GM19463 (cell line): ENCODE measurements at regions not wholly inside any gene's neighbourhood (a gene's known extent, or its start where the extent isn't known, plus 50 kb on each side); places are given as distances from the start of the nearest gene placed in this dataset.

Experiments used
- ATAC-seq: cut with Tn5 transposase; IDR thresholded peaks from one replicate; pipeline ENCODE4 v1.9.1; 2021; ENCODE audit warnings: mild to moderate bottlenecking, moderate library complexity; ENCODE audit not compliant: unreplicated experiment

- no peak for ATAC-seq
These were observed 355.6 kb downstream of the LRIG3 start for GRCh38 chr12:58564721-58565120.

DNA sequence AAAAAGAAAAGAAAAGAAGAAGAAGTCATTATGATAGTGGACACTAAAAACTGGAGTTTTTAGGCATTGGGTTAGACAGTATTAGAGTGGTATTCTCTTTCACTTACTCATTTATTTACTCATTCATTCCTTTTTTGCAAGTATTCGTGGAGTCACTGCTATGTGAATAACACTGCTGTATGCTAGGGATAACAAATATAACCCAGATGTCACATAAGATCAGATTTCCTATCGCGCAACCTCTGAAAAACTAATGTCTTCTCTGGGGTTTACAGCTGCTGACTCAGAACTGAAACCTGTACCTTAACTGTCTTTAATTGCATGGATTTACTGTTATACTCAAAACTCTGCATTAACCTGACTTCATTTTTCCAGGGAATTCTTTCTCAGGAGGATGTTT lies 353.7 kb downstream of the LRIG3 start:
- no peak for ATAC-seq

DNA sequence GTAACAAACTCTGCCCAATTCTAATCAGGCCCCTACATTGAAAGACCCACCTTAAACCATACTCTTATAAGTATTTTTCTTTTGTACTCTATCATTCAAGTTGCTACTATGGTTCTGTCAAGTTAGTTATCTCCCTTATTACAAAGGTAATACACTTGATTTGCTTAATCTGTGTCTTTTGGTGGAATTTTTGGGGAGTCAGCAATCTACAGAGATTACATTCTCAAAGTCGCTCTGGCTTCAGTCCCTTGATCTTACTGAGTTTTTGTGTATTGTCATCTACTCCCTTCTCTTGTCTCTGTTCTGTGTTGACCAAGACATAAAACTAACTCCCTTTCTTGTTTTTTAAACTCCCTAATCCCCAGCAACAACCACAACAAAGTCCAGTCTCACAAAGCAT lies 353.1 kb downstream of the LRIG3 start:
- ATAC-seq, result no peak

- no peak for ATAC-seq
These were observed 349.9 kb downstream of the LRIG3 start for GRCh38 chr12:58570411-58570810.

DNA sequence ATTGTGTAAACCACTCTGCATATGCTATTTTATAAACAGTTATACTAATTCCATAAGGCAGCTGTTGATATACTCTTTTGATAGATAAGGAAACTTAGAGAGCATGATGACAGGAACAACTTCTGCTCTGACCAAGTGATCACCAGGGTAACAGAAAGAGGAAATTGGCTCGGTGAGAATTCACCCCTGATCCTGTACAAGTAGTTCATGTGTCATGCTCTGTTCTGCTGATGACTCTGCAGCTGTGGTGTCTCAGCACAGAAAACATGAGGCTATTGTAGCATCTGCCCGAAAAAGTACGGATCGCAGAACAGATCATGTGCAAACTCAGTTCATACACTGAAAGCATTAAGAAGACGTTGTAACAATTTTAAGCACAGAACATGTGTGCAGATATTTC lies 345.0 kb downstream of the LRIG3 start:
- no peak for ATAC-seq

- ATAC-seq, result no peak
These were observed 344.2 kb downstream of the LRIG3 start for GRCh38 chr12:58576081-58576480.

- no peak for ATAC-seq
These were observed 343.4 kb downstream of the LRIG3 start for GRCh38 chr12:58576916-58577315.

GRCh38 chr12:58580095-58580494 lies 340.2 kb downstream of the LRIG3 start:
- ATAC-seq, result no peak

- ATAC-seq, result no peak
These were observed 336.8 kb downstream of the LRIG3 start for GRCh38 chr12:58583529-58583928.

DNA sequence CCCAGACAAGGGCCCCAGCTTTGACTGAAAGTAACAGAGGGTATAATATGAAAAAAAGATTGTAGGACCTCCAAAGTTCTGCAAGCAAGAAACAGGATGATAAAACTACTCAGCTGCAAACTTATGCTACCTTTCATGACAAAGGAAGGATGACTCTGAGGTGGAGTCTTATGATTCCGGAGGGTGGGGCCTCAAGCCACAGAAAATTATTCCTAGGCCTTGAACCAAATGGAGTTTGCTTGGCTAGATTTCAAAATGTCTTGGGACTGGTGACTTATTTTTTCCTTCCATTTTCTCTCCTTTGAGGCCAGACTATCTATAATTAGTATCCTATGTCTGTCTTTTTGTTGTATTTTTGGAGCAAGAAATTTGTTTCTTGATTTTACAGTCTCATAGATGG lies 336.4 kb downstream of the LRIG3 start:
- no peak for ATAC-seq

DNA sequence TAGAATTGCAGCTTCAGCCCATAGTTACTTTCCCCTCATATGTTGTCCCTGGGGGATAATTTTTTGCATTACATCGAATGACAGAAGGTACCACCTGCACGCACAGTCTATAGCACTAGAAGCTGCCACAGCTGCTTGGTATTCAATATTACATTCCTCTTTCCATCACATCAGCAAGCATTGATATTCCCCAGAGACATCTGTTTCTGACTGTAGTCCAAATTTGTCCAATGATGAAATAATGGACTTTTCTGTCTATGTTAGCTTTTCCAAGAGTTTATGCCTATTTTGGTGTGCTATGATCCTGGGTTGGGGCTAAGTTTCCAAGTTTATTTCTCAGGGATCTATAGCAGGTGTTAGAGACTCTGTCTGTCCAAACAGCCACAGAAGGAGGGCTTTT lies 335.4 kb downstream of the LRIG3 start:
- ATAC-seq, result no peak

DNA sequence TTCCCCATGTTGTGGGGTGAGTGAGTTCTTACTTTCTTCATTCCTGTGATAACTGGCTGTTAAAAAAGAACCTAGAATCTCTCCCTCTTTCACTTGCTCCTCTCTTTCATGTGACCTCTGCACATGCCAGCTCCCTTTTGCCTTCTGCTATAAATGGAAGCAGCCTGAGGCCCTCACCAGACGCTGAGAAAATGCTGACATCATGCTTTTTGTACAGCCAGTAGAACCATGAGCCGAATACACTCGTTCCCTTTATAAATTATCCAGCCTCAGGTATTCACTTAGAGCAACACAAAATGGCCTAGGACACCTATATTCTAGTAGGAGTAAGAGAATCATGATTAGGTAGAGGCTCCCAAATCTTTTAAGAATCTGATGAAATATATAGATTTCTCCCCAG lies 333.5 kb downstream of the LRIG3 start:
- no peak for ATAC-seq

- no peak for ATAC-seq
These were observed 331.5 kb downstream of the LRIG3 start for GRCh38 chr12:58588770-58589169.

DNA sequence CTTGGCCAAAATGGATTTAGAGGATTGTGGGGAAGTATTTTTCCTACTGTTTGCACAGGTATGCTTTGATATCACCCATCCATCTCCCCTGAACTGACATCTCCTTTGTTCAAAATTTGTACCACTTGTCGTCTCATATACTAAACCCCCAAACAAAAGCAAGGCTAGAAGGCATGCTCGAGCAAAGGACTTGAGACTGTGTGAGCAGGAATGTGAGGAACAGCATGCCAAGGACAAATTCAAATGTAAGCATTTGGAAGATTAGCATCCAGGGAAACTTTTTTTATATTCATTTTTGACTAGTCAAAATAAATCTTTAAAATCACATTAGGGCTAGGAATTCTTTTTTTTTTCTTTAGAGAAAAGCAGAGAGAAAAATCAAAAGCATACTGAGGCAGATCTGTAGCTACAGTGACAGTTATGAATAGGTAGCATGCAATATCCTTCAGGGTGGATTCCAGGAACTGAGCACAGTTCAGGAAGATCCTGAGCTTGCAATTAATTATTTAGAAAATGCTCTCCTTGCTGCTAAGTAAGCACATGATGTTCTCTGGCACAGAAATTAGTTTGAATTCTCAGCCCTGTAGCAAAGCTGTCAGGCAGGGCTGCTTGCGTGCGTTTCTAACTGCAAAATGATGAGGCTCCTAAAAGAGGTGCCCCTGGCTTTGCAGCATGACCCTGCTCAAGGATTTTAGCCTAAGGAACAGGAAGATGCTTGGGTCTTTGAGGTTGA lies 327.7 kb downstream of the LRIG3 start:
- ATAC-seq, result no peak

- no peak for ATAC-seq
These were observed 326.6 kb downstream of the LRIG3 start for GRCh38 chr12:58593557-58594304.

DNA sequence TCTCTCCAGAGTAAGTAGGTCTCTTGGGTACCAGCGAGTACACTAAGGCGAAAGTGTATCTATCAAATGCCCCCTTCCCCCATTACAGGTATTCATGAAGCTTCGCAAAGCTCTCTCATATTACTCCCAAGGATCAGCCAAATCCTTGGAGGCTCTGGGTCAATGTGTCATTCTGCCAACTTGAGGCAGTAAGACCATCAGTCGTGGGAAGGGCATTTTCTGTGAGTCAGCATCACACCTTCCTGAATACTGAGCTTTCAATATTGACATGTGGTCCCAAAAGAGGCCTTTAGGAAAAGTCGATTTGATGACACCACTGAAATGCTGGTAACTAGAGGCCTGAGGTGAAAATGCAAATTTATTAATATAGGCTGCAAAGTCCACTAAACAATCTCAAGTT lies 323.9 kb downstream of the LRIG3 start:
- ATAC-seq, result no peak

GRCh38 chr12:58601529-58601928 lies 318.8 kb downstream of the LRIG3 start:
- no peak for ATAC-seq

DNA sequence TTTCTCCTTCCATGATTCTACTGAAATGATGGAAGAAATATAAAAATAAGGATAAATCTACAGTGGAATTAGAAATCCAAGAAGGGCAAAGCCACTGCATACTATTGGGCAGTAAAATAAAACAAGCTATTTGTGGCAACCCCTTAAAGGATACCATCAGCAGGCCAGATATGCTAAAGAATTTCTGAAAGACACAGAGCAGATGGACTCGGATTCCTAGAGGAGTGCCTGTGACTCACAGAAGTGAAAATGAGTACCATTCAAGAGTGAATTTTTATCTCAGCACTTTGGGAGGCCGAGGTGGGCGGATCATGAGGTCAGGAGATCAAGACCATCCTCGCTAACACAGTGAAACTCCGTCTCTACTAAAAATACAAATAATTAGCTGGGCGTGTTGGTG lies 318.1 kb downstream of the LRIG3 start:
- ATAC-seq, result no peak

- no peak for ATAC-seq
These were observed 317.6 kb downstream of the LRIG3 start for GRCh38 chr12:58602736-58603135.

DNA sequence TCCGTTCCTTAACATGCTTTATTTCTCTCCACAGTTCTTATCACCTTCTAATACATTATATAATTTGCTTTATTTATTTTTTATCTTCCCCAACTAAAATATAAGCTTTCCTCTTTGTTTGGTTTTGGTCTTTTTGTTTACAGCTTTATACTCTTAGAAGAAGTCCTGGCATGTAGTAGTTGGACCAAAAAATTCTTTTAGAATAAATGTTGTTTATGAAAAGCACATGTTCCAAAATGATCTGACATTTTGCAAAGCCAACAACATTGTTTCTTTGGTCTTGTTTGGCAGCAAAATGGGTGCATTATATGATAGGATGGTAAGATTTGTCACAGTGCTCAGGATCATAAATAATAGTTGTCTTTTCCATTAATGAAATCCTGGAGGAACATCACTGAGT lies 312.5 kb downstream of the LRIG3 start:
- no peak for ATAC-seq

- ATAC-seq, result no peak
These were observed 311.6 kb downstream of the LRIG3 start for GRCh38 chr12:58608711-58609110.

DNA sequence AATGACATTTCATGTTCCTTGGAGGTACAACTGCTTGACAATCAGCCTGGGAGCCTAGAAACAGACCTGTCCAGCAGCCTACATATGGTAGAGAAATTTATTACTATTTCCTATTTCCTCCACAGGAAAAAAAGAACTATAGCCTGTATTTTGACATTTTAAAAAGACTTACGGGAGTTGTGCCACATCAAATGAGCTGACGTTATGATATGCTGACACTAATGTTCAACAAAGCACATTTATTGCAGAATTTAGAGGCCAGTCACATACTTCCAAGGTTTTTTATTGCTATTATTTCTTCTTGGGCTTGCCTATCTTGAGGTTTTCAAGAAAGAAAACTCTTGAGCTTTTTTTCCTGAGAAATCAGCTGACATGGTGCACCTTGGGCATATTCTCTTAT lies 305.3 kb downstream of the LRIG3 start:
- no peak for ATAC-seq

DNA sequence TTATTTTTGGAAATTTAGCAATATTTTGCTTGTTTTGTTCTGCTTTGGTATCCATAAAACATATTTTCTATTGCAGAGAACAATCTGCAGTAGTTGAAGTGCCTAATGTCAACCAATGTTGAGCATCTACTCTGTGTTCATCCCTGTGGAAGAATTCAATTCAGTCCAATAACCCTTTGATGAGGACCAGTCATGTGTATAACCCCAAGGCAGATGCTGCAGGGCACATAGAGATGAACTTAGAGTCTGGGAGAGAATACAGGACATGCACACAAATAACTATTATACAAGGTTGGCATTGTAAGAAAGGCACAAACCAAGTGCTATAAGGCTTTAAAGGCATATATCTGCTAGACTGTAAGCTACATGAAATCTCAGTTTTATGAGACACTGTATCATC lies 304.7 kb downstream of the LRIG3 start:
- ATAC-seq, result no peak
